Trophoblast cell (in vitro differentiated cells and primary cell): ENCODE measurements at regions not wholly inside any gene's neighbourhood (a gene's known extent, or its start where the extent isn't known, plus 50 kb on each side); places are given as distances from the start of the nearest gene placed in this dataset.

ENCODE experiments used
- DNase-seq, 2 donors: peaks; one replicate each; pipeline ENCODE4 v3.0.0-alpha.2; 2016
- H2AFZ ChIP-seq: 2 replicates; pipeline ENCODE4 v1.6.1; 2013; ENCODE audit warnings: low read length, moderate library complexity, mild to moderate bottlenecking; ENCODE audit not compliant: insufficient read depth, poor library complexity
- H2AK5ac ChIP-seq: 2 replicates; pipeline ENCODE4 v1.6.1; 2013; ENCODE audit warnings: mild to moderate bottlenecking, low read length
- H2BK120ac ChIP-seq: 2 replicates; pipeline ENCODE4 v1.6.1; 2013; ENCODE audit warnings: low read length, mild to moderate bottlenecking, moderate library complexity; ENCODE audit not compliant: insufficient read depth, poor library complexity
- H2BK12ac ChIP-seq: 2 replicates; pipeline ENCODE4 v1.6.1; 2013; ENCODE audit warnings: mild to moderate bottlenecking, low read length, moderate library complexity
- H2BK5ac ChIP-seq: 2 replicates; pipeline ENCODE4 v1.6.1; 2013; ENCODE audit warnings: low read length, low read depth, moderate library complexity, mild to moderate bottlenecking; ENCODE audit not compliant: poor library complexity
- H3K14ac ChIP-seq: 2 replicates; pipeline ENCODE4 v1.6.1; 2013; ENCODE audit warnings: mild to moderate bottlenecking, low read length
- H3K18ac ChIP-seq: 2 replicates; pipeline ENCODE4 v1.6.1; 2013; ENCODE audit warnings: mild to moderate bottlenecking, low read length
- H3K23ac ChIP-seq: 2 replicates; pipeline ENCODE4 v1.6.1; 2013; ENCODE audit warnings: low read length
- H3K27ac ChIP-seq: 2 replicates; pipeline ENCODE4 v1.5.1; 2013; ENCODE audit warnings: low read depth, mild to moderate bottlenecking, inconsistent platforms, low read length, moderate library complexity
- H3K27me3 ChIP-seq: 2 replicates; pipeline ENCODE4 v1.6.1; 2013; ENCODE audit warnings: inconsistent platforms, mild to moderate bottlenecking, low read length, moderate library complexity; ENCODE audit not compliant: insufficient read depth
- H3K36me3 ChIP-seq, 2 experiments: 1 replicate in 1 of 2; 2 replicates in 1 of 2; pipeline ENCODE4 v1.6.1; 2013; ENCODE audit warnings: low read length in 2 of 2, mild to moderate bottlenecking in 2 of 2, moderate library complexity in 1 of 2; ENCODE audit not compliant: insufficient read depth in 2 of 2, control insufficient read depth in 1 of 2
- H3K4ac ChIP-seq: 2 replicates; pipeline ENCODE4 v1.6.1; 2013; ENCODE audit warnings: low read depth, mild to moderate bottlenecking, low read length, moderate library complexity
- H3K4me1 ChIP-seq, 2 experiments: 1 replicate in 1 of 2; 2 replicates in 1 of 2; pipeline ENCODE4 v1.6.1; 2013; ENCODE audit warnings: low read length in 2 of 2, mild to moderate bottlenecking in 2 of 2, moderate library complexity in 1 of 2; ENCODE audit not compliant: insufficient read depth in 2 of 2, control insufficient read depth in 1 of 2
- H3K4me2 ChIP-seq: 2 replicates; pipeline ENCODE4 v1.6.1; 2013; ENCODE audit warnings: inconsistent platforms, mild to moderate bottlenecking, low read length, moderate library complexity
- H3K4me3 ChIP-seq: 2 replicates; pipeline ENCODE4 v1.5.1; 2013; ENCODE audit warnings: mild to moderate bottlenecking, low read depth, low read length, inconsistent platforms
- H3K79me1 ChIP-seq: one replicate; pipeline ENCODE4 v1.6.1; 2013; ENCODE audit warnings: low read length
- H3K79me2 ChIP-seq: 2 replicates; pipeline ENCODE4 v1.6.1; 2013; ENCODE audit warnings: low read length, mild to moderate bottlenecking; ENCODE audit not compliant: control insufficient read depth, insufficient read depth, poor library complexity
- H3K9ac ChIP-seq: 2 replicates; pipeline ENCODE4 v1.6.1; 2013; ENCODE audit warnings: mild to moderate bottlenecking, low read length
- H3K9me3 ChIP-seq: 2 replicates; pipeline ENCODE4 v1.6.1; 2013; ENCODE audit warnings: low read depth, mild to moderate bottlenecking, control low read depth, inconsistent platforms, low read length; ENCODE audit not compliant: insufficient read depth
- H4K12ac ChIP-seq: 2 replicates; pipeline ENCODE4 v1.6.1; 2013; ENCODE audit warnings: low read depth, mild to moderate bottlenecking, low read length, moderate library complexity
- H4K8ac ChIP-seq: 2 replicates; pipeline ENCODE4 v1.6.1; 2013; ENCODE audit warnings: low read depth, mild to moderate bottlenecking, low read length, moderate library complexity
- H4K91ac ChIP-seq: one replicate; pipeline ENCODE4 v1.6.1; 2013; ENCODE audit warnings: low read depth, mild to moderate bottlenecking, low read length, moderate library complexity
- WGBS: extraction: QIAGEN DNeasy Blood & Tissue Kit; methylation state at CpG from one replicate; pipeline ENCODE4 v1.1.7; 2013; ENCODE audit warnings: missing lambda C conversion rate; ENCODE audit not compliant: insufficient read length, insufficient coverage; ENCODE audit errors: extremely low coverage; 5-methylcytosine and 5-hydroxymethylcytosine counted together

DNA sequence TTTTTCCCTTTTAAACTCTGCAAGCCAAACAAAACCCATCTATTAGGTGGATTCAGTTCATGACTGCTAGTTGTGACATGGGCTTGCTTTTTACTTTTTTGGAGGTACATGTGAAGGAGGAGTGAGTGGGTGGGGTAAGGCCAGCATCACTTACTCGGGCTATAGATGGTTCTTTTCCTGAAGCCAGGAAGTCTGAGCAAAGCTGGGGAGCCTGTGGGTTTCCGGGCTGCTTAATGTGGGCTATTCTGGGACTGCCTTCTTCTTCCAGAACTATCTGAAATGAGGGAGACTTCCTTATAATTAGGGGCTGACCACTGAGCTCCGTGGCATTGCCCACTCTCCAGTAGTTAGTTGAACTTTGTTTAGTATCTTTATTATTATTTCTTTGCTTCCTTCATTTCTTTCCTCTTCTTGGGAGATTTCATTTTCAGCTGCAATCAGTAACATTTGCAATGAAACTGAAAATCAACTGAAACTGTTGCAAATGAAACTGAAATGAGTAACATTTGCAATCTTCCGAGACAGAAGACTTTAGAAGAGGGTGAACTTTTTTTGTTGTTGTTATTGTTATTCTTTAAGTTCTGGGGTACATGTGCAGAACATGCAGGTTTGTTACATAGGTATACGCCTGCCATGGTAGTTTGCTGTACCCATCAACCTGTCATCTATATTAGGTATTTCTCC lies 204.9 kb downstream of the LRRC70 start:
- H3K36me3 ChIP-seq, result no peaks in the 10 kb centered on the region

GRCh38 chr5:62780888-62781287 lies 202.3 kb downstream of the LRRC70 start:
- H2BK12ac ChIP-seq, result no peak overlapping the region

More for the DNA sequence above, 204.9 kb downstream of the LRRC70 start:
- no peak overlapping the region for H2AK5ac ChIP-seq
- H2AFZ ChIP-seq, result no peak overlapping the region
- no peak overlapping the region for H3K9ac ChIP-seq
- H3K79me2 ChIP-seq, result no peaks in the 10 kb centered on the region
- no peak overlapping the region for H3K18ac ChIP-seq
- H3K4me3 ChIP-seq, result no peak overlapping the region
- H3K9me3 ChIP-seq, result no peaks in the 10 kb centered on the region
- no peak overlapping the region for H3K4ac ChIP-seq
- H3K27ac ChIP-seq, result no peak overlapping the region
- H3K4me1 ChIP-seq, result no peaks in the 10 kb centered on the region
- H3K14ac ChIP-seq, result no peak overlapping the region
- no CpG with 5 or more reads among the region's 5 CpGs for WGBS
- H2BK120ac ChIP-seq, result no peak overlapping the region
- no peak overlapping the region for H4K12ac ChIP-seq
- H3K27me3 ChIP-seq, result no peaks in the 10 kb centered on the region
- no peaks in the 10 kb centered on the region for H3K79me1 ChIP-seq
- no peak for DNase-seq
- no peak overlapping the region for H4K8ac ChIP-seq
- H2BK12ac ChIP-seq, result no peak overlapping the region
- H4K91ac ChIP-seq, result no peak overlapping the region
- H2BK5ac ChIP-seq, result no peak overlapping the region
- H3K4me2 ChIP-seq, result no peak overlapping the region
- H3K23ac ChIP-seq, result no peak overlapping the region

DNA sequence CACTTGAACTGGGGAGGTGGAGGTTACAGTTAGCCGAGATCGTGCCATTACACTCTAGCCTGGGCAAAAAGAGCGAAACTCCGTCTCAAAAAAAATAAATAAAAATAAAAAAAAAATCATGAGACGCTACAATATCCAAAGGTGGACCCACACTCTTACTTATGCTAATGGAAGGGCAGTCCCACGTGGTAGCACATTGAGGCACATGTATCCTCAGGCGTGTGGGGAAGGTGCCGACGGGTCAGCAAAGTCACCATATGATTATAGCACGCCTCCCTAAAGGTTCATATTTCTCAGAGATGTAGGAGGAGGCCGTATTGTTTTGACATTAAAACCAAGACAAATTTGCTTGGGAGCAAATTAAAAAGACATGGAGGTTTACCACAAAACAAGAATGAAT lies 201.6 kb downstream of the LRRC70 start:
- H2AFZ ChIP-seq, result no peak overlapping the region
- no peaks in the 10 kb centered on the region for H3K36me3 ChIP-seq
- no peak overlapping the region for H3K4ac ChIP-seq
- H3K4me2 ChIP-seq, result no peak overlapping the region
- H2AK5ac ChIP-seq, result no peak overlapping the region
- no peak overlapping the region for H3K9ac ChIP-seq
- no peaks in the 10 kb centered on the region for H3K9me3 ChIP-seq
- no peak overlapping the region for H3K14ac ChIP-seq
- H3K27me3 ChIP-seq, result no peaks in the 10 kb centered on the region
- H3K23ac ChIP-seq, result no peak overlapping the region
- no peak overlapping the region for H2BK120ac ChIP-seq
- H3K79me1 ChIP-seq, result no peaks in the 10 kb centered on the region
- H3K4me3 ChIP-seq, result no peak overlapping the region
- no peak for DNase-seq
- H2BK12ac ChIP-seq, result no peak overlapping the region
- no peaks in the 10 kb centered on the region for H3K79me2 ChIP-seq
- H3K18ac ChIP-seq, result no peak overlapping the region
- H3K4me1 ChIP-seq, result no peaks in the 10 kb centered on the region
- H4K91ac ChIP-seq, result no peak overlapping the region
- H3K27ac ChIP-seq, result no peak overlapping the region
- no peak overlapping the region for H4K8ac ChIP-seq
- no peak overlapping the region for H4K12ac ChIP-seq
- H2BK5ac ChIP-seq, result no peak overlapping the region
- WGBS, result no CpG with 5 or more reads among the region's 11 CpGs

More at GRCh38 chr5:62780888-62781287, 202.3 kb downstream of the LRRC70 start:
- Histone ChIP-seq H3K23ac (no peak overlapping the region), H2BK5ac (no peak overlapping the region), H4K12ac (no peak overlapping the region), H3K9ac (no peak overlapping the region), H3K79me2 (no peaks in the 10 kb centered on the region), H4K91ac (no peak overlapping the region), H3K9me3 (no peaks in the 10 kb centered on the region), H2BK120ac (no peak overlapping the region), H3K27me3 (no peaks in the 10 kb centered on the region), H3K4me1 (no peaks in the 10 kb centered on the region), H3K27ac (no peak overlapping the region), H2AFZ (no peak overlapping the region), H3K79me1 (no peaks in the 10 kb centered on the region), H3K36me3 (no peaks in the 10 kb centered on the region), H3K4me3 (no peak overlapping the region), H3K4ac (no peak overlapping the region), H4K8ac (no peak overlapping the region), H2AK5ac (no peak overlapping the region), H3K4me2 (no peak overlapping the region), H3K18ac (no peak overlapping the region), H3K14ac (no peak overlapping the region)
- DNase-seq, result peak; percentile 29 to 73
- WGBS, result no CpG with 5 or more reads among the region's 7 CpGs

DNA sequence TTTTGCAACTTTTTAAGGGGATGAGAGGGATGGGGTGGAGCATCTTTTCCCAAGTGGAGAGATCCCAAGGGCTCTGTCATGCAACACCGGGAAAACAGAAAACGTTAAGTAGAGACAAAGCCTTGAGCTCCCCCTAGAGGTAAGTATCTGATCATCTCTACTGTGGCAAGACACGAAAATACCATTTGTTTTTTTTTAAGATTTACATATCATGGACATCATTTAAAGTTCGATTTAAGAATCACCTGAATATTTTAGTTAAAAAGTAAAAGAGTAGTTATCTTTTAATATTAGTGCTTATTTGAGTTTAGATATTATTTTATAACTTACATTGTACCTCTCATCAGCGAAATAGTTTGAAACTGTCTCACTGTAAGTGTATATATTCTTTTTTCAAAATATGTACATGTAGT lies 200.4 kb downstream of the LRRC70 start:
- no peak overlapping the region for H3K4me3 ChIP-seq
- H3K27ac ChIP-seq, result no peak overlapping the region
- H4K91ac ChIP-seq, result no peak overlapping the region
- H3K79me2 ChIP-seq, result no peaks in the 10 kb centered on the region
- H2BK120ac ChIP-seq, result no peak overlapping the region
- no peaks in the 10 kb centered on the region for H3K27me3 ChIP-seq
- peak; percentile 9 to 81 for DNase-seq
- no peak overlapping the region for H3K4ac ChIP-seq
- no peak overlapping the region for H3K4me2 ChIP-seq
- H2BK5ac ChIP-seq, result no peak overlapping the region
- no peaks in the 10 kb centered on the region for H3K79me1 ChIP-seq
- H3K36me3 ChIP-seq, result no peaks in the 10 kb centered on the region
- no peak overlapping the region for H2AK5ac ChIP-seq
- H3K14ac ChIP-seq, result no peak overlapping the region
- H3K18ac ChIP-seq, result no peak overlapping the region
- no peaks in the 10 kb centered on the region for H3K9me3 ChIP-seq
- no peak overlapping the region for H3K9ac ChIP-seq
- H2AFZ ChIP-seq, result no peak overlapping the region
- no peak overlapping the region for H3K23ac ChIP-seq
- WGBS, result no CpG with 5 or more reads among the region's 5 CpGs
- H3K4me1 ChIP-seq, result no peaks in the 10 kb centered on the region
- no peak overlapping the region for H2BK12ac ChIP-seq
- H4K12ac ChIP-seq, result no peak overlapping the region
- no peak overlapping the region for H4K8ac ChIP-seq
